Neural progenitor cell (in vitro differentiated cells): ENCODE measurements at regions not wholly inside any gene's neighbourhood (a gene's known extent, or its start where the extent isn't known, plus 50 kb on each side); places are given as distances from the start of the nearest gene placed in this dataset.

ENCODE experiments used
- DNase-seq: peaks from one replicate; pipeline ENCODE4 v3.0.0-alpha.2; 2016; ENCODE audit warnings: low spot score
- H2AFZ ChIP-seq: fragments of 200-600 bp; sonication (generic); replicated peaks from 2 replicates; pipeline ENCODE4 v1.6.1; 2016; ENCODE audit warnings: antibody characterized with exemption
- H3F3A ChIP-seq: fragments of 200-600 bp; sonication (generic); 2 replicates; pipeline ENCODE4 v1.6.1; 2016; ENCODE audit warnings: antibody characterized with exemption, low read depth
- H3K27ac ChIP-seq: fragments of 200-600 bp; sonication (generic); 2 replicates; pipeline ENCODE4 v1.5.1; 2016; ENCODE audit warnings: mild to moderate bottlenecking
- H3K27me3 ChIP-seq: fragments of 200-600 bp; sonication (generic); 2 replicates; pipeline ENCODE4 v1.6.1; 2016; ENCODE audit warnings: mild to moderate bottlenecking, moderate library complexity
- H3K36me3 ChIP-seq: fragments of 200-600 bp; sonication (generic); 2 replicates; pipeline ENCODE4 v1.5.1; 2016
- H3K4me1 ChIP-seq: fragments of 200-600 bp; sonication (generic); 2 replicates; pipeline ENCODE4 v1.6.1; 2016; ENCODE audit warnings: mixed run types
- H3K4me2 ChIP-seq: fragments of 200-600 bp; sonication (generic); 2 replicates; pipeline ENCODE4 v1.6.1; 2016
- H3K4me3 ChIP-seq: fragments of 200-600 bp; sonication (generic); 2 replicates; pipeline ENCODE4 v1.5.1; 2016
- H3K79me2 ChIP-seq: fragments of 200-600 bp; sonication (generic); 2 replicates; pipeline ENCODE4 v1.6.1; 2016; ENCODE audit warnings: low read depth
- H3K9ac ChIP-seq: fragments of 200-600 bp; sonication (generic); 2 replicates; pipeline ENCODE4 v1.6.1; 2016
- H3K9me3 ChIP-seq: fragments of 200-600 bp; sonication (generic); 2 replicates; pipeline ENCODE4 v1.5.1; 2016; ENCODE audit warnings: low read depth
- H4K20me1 ChIP-seq: fragments of 200-600 bp; sonication (generic); 2 replicates; pipeline ENCODE4 v1.6.1; 2016; ENCODE audit warnings: low read depth
- H3K27ac Mint-ChIP-seq: 3 replicates; pipeline ENCODE4 v1.8.0; 2021; ENCODE audit warnings: mixed read lengths
- H3K27me3 Mint-ChIP-seq: 2 replicates; pipeline ENCODE4 v1.8.0; 2022; ENCODE audit warnings: low read depth, mild to moderate bottlenecking, inconsistent platforms, moderate library complexity, mixed read lengths; ENCODE audit not compliant: insufficient read depth
- H3K36me3 Mint-ChIP-seq: 3 replicates; pipeline ENCODE4 v1.8.0; 2021; ENCODE audit warnings: mixed read lengths
- H3K4me1 Mint-ChIP-seq: 3 replicates; pipeline ENCODE4 v1.8.0; 2021; ENCODE audit warnings: mixed read lengths
- H3K4me3 Mint-ChIP-seq: 3 replicates; pipeline ENCODE4 v1.8.0; 2021; ENCODE audit warnings: mild to moderate bottlenecking, moderate library complexity, mixed read lengths
- H3K9me3 Mint-ChIP-seq: 3 replicates; pipeline ENCODE4 v1.8.0; 2020; ENCODE audit warnings: mixed read lengths
- EZH2 ChIP-seq: fragments of 200-600 bp; sonication (generic); IDR thresholded peaks from 2 replicates; pipeline ENCODE4 v1.6.1; 2017; ENCODE audit warnings: antibody characterized with exemption, mild to moderate bottlenecking, moderate library complexity
- EZH2phosphoT487 ChIP-seq: fragments of 200-600 bp; sonication (generic); IDR thresholded peaks from 2 replicates; pipeline ENCODE4 v1.6.1; 2017; ENCODE audit warnings: antibody characterized with exemption
- TF ChIP-seq, protein P1 (sequence below): fragments of 200-600 bp; sonication (generic); IDR thresholded peaks from 2 replicates; pipeline ENCODE4 v1.5.1; 2017; ENCODE audit warnings: antibody characterized with exemption, mild to moderate bottlenecking

DNA sequence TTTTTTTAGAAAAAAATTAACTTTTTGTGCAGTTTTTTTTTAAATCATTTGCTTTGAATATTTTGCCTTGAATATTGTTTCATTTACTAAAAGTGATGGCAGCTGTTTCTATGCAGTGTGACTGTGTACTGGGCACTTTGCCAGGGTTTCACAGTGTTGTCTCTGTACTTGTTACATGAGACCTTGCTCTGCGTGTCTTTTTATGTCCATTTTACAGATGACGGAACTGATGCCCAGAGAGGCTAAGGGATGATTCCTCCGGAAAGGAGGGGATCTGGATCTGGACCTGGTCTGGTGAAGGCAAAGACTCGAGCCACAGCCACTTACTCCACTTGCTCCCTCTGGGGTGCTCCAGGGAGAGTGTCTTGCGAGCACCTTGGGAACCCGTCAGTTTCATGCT is 124.8 kb upstream of the PTCH1 start:
- no peak for DNase-seq
- Histone ChIP-seq H2AFZ (no peak overlapping the region), H3K4me2 (no peak overlapping the region), H3K9ac (no peak overlapping the region), H3K36me3 (no peaks in the 10 kb centered on the region), H3F3A (no peaks in the 10 kb centered on the region), H3K9me3 (no peaks in the 10 kb centered on the region), H3K27ac (no peak overlapping the region), H3K27me3 (no peaks in the 10 kb centered on the region), H3K4me3 (no peak overlapping the region), H3K4me1 (peaks cover 8% of the 10 kb centered on the region), H3K79me2 (no peaks in the 10 kb centered on the region), H4K20me1 (no peaks in the 10 kb centered on the region)
- H3K4me1 Mint-ChIP-seq, result no peaks in the 10 kb centered on the region
- TF ChIP-seq EZH2phosphoT487, result no peak
- TF ChIP-seq, protein P1, sequence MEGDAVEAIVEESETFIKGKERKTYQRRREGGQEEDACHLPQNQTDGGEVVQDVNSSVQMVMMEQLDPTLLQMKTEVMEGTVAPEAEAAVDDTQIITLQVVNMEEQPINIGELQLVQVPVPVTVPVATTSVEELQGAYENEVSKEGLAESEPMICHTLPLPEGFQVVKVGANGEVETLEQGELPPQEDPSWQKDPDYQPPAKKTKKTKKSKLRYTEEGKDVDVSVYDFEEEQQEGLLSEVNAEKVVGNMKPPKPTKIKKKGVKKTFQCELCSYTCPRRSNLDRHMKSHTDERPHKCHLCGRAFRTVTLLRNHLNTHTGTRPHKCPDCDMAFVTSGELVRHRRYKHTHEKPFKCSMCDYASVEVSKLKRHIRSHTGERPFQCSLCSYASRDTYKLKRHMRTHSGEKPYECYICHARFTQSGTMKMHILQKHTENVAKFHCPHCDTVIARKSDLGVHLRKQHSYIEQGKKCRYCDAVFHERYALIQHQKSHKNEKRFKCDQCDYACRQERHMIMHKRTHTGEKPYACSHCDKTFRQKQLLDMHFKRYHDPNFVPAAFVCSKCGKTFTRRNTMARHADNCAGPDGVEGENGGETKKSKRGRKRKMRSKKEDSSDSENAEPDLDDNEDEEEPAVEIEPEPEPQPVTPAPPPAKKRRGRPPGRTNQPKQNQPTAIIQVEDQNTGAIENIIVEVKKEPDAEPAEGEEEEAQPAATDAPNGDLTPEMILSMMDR, result no peak
- no peak for TF ChIP-seq EZH2
- no peak overlapping the region for H3K4me3 Mint-ChIP-seq
- H3K27ac Mint-ChIP-seq, result no peak overlapping the region
- peaks cover 2% of the 10 kb centered on the region for H3K9me3 Mint-ChIP-seq
- H3K27me3 Mint-ChIP-seq, result peaks cover 7% of the 10 kb centered on the region
- no peaks in the 10 kb centered on the region for H3K36me3 Mint-ChIP-seq

GRCh38 chr9:95640336-95640735 is 123.6 kb upstream of the PTCH1 start:
- no peaks in the 10 kb centered on the region for H3K9me3 ChIP-seq
- H3K27me3 ChIP-seq, result no peaks in the 10 kb centered on the region
- no peak overlapping the region for H3K27ac ChIP-seq
- peaks cover 8% of the 10 kb centered on the region for H3K4me1 ChIP-seq
- DNase-seq, result no peak
- Mint-ChIP-seq H3K4me3 (no peak overlapping the region), H3K4me1 (peaks cover 3% of the 10 kb centered on the region), H3K36me3 (no peaks in the 10 kb centered on the region), H3K9me3 (peaks cover 2% of the 10 kb centered on the region), H3K27me3 (peaks cover 7% of the 10 kb centered on the region), H3K27ac (no peak overlapping the region)
- no peak overlapping the region for H3K9ac ChIP-seq
- H4K20me1 ChIP-seq, result no peaks in the 10 kb centered on the region
- no peak overlapping the region for H3K4me3 ChIP-seq
- H3K79me2 ChIP-seq, result no peaks in the 10 kb centered on the region
- H3F3A ChIP-seq, result no peaks in the 10 kb centered on the region
- TF ChIP-seq EZH2, result no peak
- TF ChIP-seq EZH2phosphoT487, result no peak
- TF ChIP-seq, protein P1, result no peak
- no peaks in the 10 kb centered on the region for H3K36me3 ChIP-seq
- H3K4me2 ChIP-seq, result no peak overlapping the region
- no peak overlapping the region for H2AFZ ChIP-seq

DNA sequence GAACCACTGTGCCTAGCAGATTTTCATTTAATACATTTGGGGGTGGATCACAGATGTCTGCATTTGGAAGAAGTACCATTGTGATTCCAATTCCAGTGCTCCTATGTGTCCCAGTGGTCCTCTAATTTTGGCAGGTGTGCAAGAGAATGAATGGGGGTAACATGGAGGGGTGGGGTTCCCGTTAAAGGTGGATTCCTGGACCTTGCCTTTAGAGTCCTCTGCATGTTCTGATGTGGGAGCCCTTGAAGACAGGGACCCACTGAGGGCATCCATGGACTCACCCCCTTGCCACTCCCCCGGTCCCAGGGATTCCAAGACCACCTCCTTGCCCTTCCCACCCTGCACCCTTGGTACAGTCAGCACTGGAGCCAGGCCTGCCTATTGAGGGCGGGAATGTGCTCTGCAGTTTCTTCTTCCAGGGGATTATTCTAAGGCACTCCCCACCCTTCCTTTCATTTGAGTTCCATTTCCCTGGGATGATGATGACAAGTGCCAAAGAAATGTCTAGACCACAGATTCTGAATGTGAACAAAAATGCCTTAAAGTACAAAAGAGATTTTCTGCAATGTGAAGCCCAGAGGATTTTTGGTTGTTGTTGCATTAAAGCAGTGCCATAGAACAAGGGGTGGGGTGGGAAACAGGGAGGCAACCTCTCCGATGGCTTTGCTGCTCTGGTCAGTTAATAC is 119.4 kb upstream of the PTCH1 start:
- H3K4me2 ChIP-seq, result no peak overlapping the region
- H3K9me3 Mint-ChIP-seq, result peaks cover 2% of the 10 kb centered on the region
- no peaks in the 10 kb centered on the region for H3K36me3 Mint-ChIP-seq
- no peaks in the 10 kb centered on the region for H3K27me3 ChIP-seq
- H3K27ac Mint-ChIP-seq, result no peak overlapping the region
- no peaks in the 10 kb centered on the region for H3K79me2 ChIP-seq
- H3K27me3 Mint-ChIP-seq, result peaks cover 7% of the 10 kb centered on the region
- H2AFZ ChIP-seq, result no peak overlapping the region
- no peak for DNase-seq
- H4K20me1 ChIP-seq, result no peaks in the 10 kb centered on the region
- TF ChIP-seq, protein P1, result no peak
- TF ChIP-seq EZH2phosphoT487, result no peak
- no peak for TF ChIP-seq EZH2
- no peak overlapping the region for H3K27ac ChIP-seq
- H3K4me1 Mint-ChIP-seq, result peaks cover 15% of the 10 kb centered on the region
- no peaks in the 10 kb centered on the region for H3K9me3 ChIP-seq
- no peak overlapping the region for H3K4me3 ChIP-seq
- no peaks in the 10 kb centered on the region for H3K36me3 ChIP-seq
- H3K4me3 Mint-ChIP-seq, result no peak overlapping the region
- H3K4me1 ChIP-seq, result peaks cover 19% of the 10 kb centered on the region
- H3K9ac ChIP-seq, result no peak overlapping the region
- peaks cover 10% of the 10 kb centered on the region for H3F3A ChIP-seq
